ENCODE measurements at regions not wholly inside any gene's neighbourhood (a gene's known extent, or its start where the extent isn't known, plus 50 kb on each side); places are given as distances from the start of the nearest gene placed in this dataset.

- Histone ChIP-seq H3K4me3 (ENCODE audit: low read depth, low read length, poor library complexity, severe bottlenecking) (no peak overlapping the region), H3K36me3 (ENCODE audit: insufficient read depth, low read length, poor library complexity, severe bottlenecking) (no peaks in the 10 kb centered on the region), H3K27me3 (replicated peaks; ENCODE audit: insufficient read depth, low read depth, low read length, poor library complexity) (no peaks in the 10 kb centered on the region), H3K4me1 (ENCODE audit: insufficient read depth, low read length, poor library complexity, severe bottlenecking) (no peaks in the 10 kb centered on the region), H3K9me3 (ENCODE audit: low read depth, low read length, poor library complexity, severe bottlenecking) (peaks cover 4% of the 10 kb centered on the region), H3K27ac (ENCODE audit: low read depth, low read length, poor library complexity, severe bottlenecking) (no peak overlapping the region)
- ChIA-PET POLR2A (ENCODE audit: low non-redundant PET) (no interaction called here), CTCF (no interaction called here)
- no peak for DNase-seq (ENCODE audit: low spot score)
- intact Hi-C loops (cut with micrococcal nuclease; ENCODE audit: unreplicated experiment) = no loop called here
- TF ChIP-seq CTCF (conservative IDR thresholded peaks at IDR 0.05; ENCODE audit: low read depth, low read length) (no peak), EZH2 (IDR thresholded peaks at IDR 0.05; ENCODE audit: borderline replicate concordance, low read depth, low read length, poor library complexity, severe bottlenecking) (no peak)
- no TSS peak for BruUV-seq (replicated peaks)
These were observed 543.8 kb downstream of the CBLN4 start for GRCh38 chr20:55461519-55461918.

GRCh38 chr20:55456316-55456940 is 548.9 kb downstream of the CBLN4 start:
- intact Hi-C loops (cut with micrococcal nuclease; ENCODE audit: unreplicated experiment) = no loop called here
- ChIA-PET POLR2A (ENCODE audit: low non-redundant PET) (no interaction called here), CTCF (no interaction called here)
- Histone ChIP-seq H3K27me3 (replicated peaks; ENCODE audit: insufficient read depth, low read depth, low read length, poor library complexity) (no peaks in the 10 kb centered on the region), H3K4me1 (ENCODE audit: insufficient read depth, low read length, poor library complexity, severe bottlenecking) (no peaks in the 10 kb centered on the region), H3K9me3 (ENCODE audit: low read depth, low read length, poor library complexity, severe bottlenecking) (peaks cover 13% of the 10 kb centered on the region), H3K27ac (ENCODE audit: low read depth, low read length, poor library complexity, severe bottlenecking) (no peak overlapping the region), H3K4me3 (ENCODE audit: low read depth, low read length, poor library complexity, severe bottlenecking) (no peak overlapping the region), H3K36me3 (ENCODE audit: insufficient read depth, low read length, poor library complexity, severe bottlenecking) (no peaks in the 10 kb centered on the region)
- no peak for DNase-seq (ENCODE audit: low spot score)
- TF ChIP-seq CTCF (conservative IDR thresholded peaks at IDR 0.05; ENCODE audit: low read depth, low read length) = no peak
- TF ChIP-seq EZH2 (IDR thresholded peaks at IDR 0.05; ENCODE audit: borderline replicate concordance, low read depth, low read length, poor library complexity, severe bottlenecking) = no peak
- no TSS peak for BruUV-seq (replicated peaks)

GRCh38 chr20:55449091-55449490 is 556.2 kb downstream of the CBLN4 start:
- no peaks in the 10 kb centered on the region for H3K36me3 ChIP-seq (ENCODE audit: insufficient read depth, low read length, poor library complexity, severe bottlenecking)
- no TSS peak for BruUV-seq (replicated peaks)
- CTCF ChIA-PET = no interaction called here
- no peaks in the 10 kb centered on the region for H3K27me3 ChIP-seq (replicated peaks; ENCODE audit: insufficient read depth, low read depth, low read length, poor library complexity)
- H3K9me3 ChIP-seq (ENCODE audit: low read depth, low read length, poor library complexity, severe bottlenecking) = peaks cover 9% of the 10 kb centered on the region
- no peaks in the 10 kb centered on the region for H3K4me1 ChIP-seq (ENCODE audit: insufficient read depth, low read length, poor library complexity, severe bottlenecking)
- no peak for DNase-seq (ENCODE audit: low spot score)
- TF ChIP-seq CTCF (conservative IDR thresholded peaks at IDR 0.05; ENCODE audit: low read depth, low read length) (no peak), EZH2 (IDR thresholded peaks at IDR 0.05; ENCODE audit: borderline replicate concordance, low read depth, low read length, poor library complexity, severe bottlenecking) (no peak)
- no peak overlapping the region for H3K4me3 ChIP-seq (ENCODE audit: low read depth, low read length, poor library complexity, severe bottlenecking)
- no peak overlapping the region for H3K27ac ChIP-seq (ENCODE audit: low read depth, low read length, poor library complexity, severe bottlenecking)
- intact Hi-C loops (cut with micrococcal nuclease; ENCODE audit: unreplicated experiment) = no loop called here
- POLR2A ChIA-PET (ENCODE audit: low non-redundant PET) = no interaction called here
